ENCODE measurements at regions not wholly inside any gene's neighbourhood (a gene's known extent, or its start where the extent isn't known, plus 50 kb on each side); places are given as distances from the start of the nearest gene placed in this dataset.
"Not testable (repeated sequence)": the region's sequence is repeated elsewhere in the genome, so short reads cannot be mapped to it uniquely, and the experiment has no call there.

DNA sequence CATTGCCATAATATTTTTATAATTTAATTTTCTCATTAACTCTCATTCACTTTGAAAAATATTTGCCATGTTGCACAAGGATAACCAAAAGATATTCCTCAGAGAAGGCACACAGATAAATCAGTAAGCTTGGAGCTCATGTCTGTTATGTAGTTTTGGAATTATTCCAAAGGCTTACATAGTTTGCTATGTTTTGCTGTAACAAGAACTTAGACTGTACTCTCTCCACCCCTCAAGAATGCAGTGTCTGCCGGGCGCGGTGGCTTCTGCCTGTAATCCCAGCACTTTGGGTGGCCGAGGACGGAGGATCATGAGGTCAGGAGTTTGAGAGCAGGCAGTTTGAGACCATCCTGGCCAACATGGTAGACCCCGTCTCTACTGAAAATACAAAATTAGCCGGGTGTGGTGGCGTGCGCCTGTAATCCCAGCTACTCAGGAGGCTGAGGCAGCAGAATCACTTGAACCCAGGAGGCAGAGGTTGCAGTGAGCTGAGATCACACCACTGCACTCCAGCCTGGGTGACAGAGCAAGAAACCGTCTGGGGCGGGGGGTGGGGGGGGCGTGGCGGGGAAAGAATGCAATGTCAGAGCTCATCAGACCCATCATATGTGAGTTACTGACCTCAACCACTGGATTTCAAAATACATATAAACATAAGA lies 351.0 kb downstream of the SPATA31A6 start:
- not testable (repeated sequence) for FAIRE-seq; DNase-seq (ENCODE audit: low read depth in 1 of 2, low spot score in 2 of 2)
- CTCF ChIA-PET (ENCODE audit: partially characterized antibody), result interaction anchor here (1.0 kb wide), 1 partner anchor 146 kb away, joined by 3 read pairs; no protein-coding TSS in a partner anchor

More for the DNA sequence above, 351.0 kb downstream of the SPATA31A6 start:
- WGBS, 2 experiments (ENCODE audit: extremely low coverage in 1 of 2, insufficient coverage in 1 of 2, insufficient read length in 1 of 2, insufficient replicate concordance in 2 of 2, low coverage in 1 of 2, low lambda C conversion rate in 2 of 2, missing lambda C conversion rate in 1 of 2), result 91% methylated on average over 7 of the region's 13 CpGs; no CpG with 5 or more reads in 1 of the 2 experiments
- H3K4me1 ChIP-seq (replicated peaks in 1 of 4; ENCODE audit: control insufficient read depth in 3 of 4, insufficient read depth in 4 of 4, low read length in 3 of 4); H3K4ac ChIP-seq (replicated peaks; ENCODE audit: insufficient read length, low read depth, low read length); H2BK20ac ChIP-seq (ENCODE audit: low read length); H3K18ac ChIP-seq (ENCODE audit: extremely low read depth, low read length); H4K91ac ChIP-seq (replicated peaks; ENCODE audit: insufficient read length, low read length); H3K27ac ChIP-seq (ENCODE audit: low read depth, low read length); H4K20me1 ChIP-seq (replicated peaks in 1 of 2; ENCODE audit: control insufficient read depth in 1 of 2, insufficient read depth in 2 of 2, low read length in 2 of 2); H3K36me3 ChIP-seq (ENCODE audit: control insufficient read depth in 2 of 4, insufficient read depth in 4 of 4, low read length in 3 of 4); H3K23ac ChIP-seq (ENCODE audit: insufficient read length); H4K5ac ChIP-seq (ENCODE audit: insufficient read length, low read depth, low read length); H3K4me3 ChIP-seq (ENCODE audit: extremely low read depth in 1 of 4, insufficient read depth in 2 of 4, low read depth in 3 of 4, low read length in 4 of 4); H3K79me2 ChIP-seq (ENCODE audit: control insufficient read depth in 1 of 2, insufficient read depth in 2 of 2, low read length in 2 of 2); H3K79me1 ChIP-seq (ENCODE audit: low read depth, low read length); H3K9me3 ChIP-seq (ENCODE audit: insufficient read depth in 2 of 2, low read depth in 1 of 2, low read length in 1 of 2); H3K27me3 ChIP-seq (replicated peaks in 1 of 4; ENCODE audit: control insufficient read depth in 3 of 4, extremely low read depth in 1 of 4, insufficient read depth in 3 of 4, low read length in 3 of 4); H2BK15ac ChIP-seq (ENCODE audit: low read length); H3K56ac ChIP-seq (replicated peaks; ENCODE audit: insufficient read length, low read depth, low read length); H2BK12ac ChIP-seq (ENCODE audit: low read depth, low read length); H3K14ac ChIP-seq (ENCODE audit: insufficient read length); POLR2A ChIA-PET (ENCODE audit: partially characterized antibody); H3K9ac ChIP-seq (replicated peaks in 1 of 4; ENCODE audit: extremely low read depth in 1 of 4, low read depth in 3 of 4, low read length in 3 of 4); H3K23me2 ChIP-seq (ENCODE audit: low read depth, low read length); H2AFZ ChIP-seq (ENCODE audit: low read length); H2BK5ac ChIP-seq (ENCODE audit: low read depth, low read length); H2BK120ac ChIP-seq (replicated peaks; ENCODE audit: low read depth, low read length); H2AK5ac ChIP-seq (ENCODE audit: low read depth, low read length); H4K8ac ChIP-seq (ENCODE audit: extremely low read depth, insufficient read depth, low read length); H3K4me2 ChIP-seq (ENCODE audit: insufficient read depth in 1 of 2, low read depth in 2 of 2, low read length in 2 of 2): not testable (repeated sequence)
